ENCODE measurements at regions not wholly inside any gene's neighbourhood (a gene's known extent, or its start where the extent isn't known, plus 50 kb on each side); places are given as distances from the start of the nearest gene placed in this dataset.

GRCh38 chr10:10475812-10476211 is 541.9 kb upstream of the CELF2 start:
- Mint-ChIP-seq H3K4me3 (no peak overlapping the region), H3K9me3 (peaks cover 2% of the 10 kb centered on the region), H3K27me3 (peaks cover 12% of the 10 kb centered on the region), H3K4me1 (ENCODE audit: low read depth) (no peaks in the 10 kb centered on the region), H3K36me3 (ENCODE audit: low read depth) (no peaks in the 10 kb centered on the region), H3K27ac (no peak overlapping the region)
- CTCF ChIA-PET = no interaction called here
- DNase-seq (no peak), ATAC-seq (no peak)
- no peak for TF ChIP-seq CTCF (IDR thresholded peaks at IDR 0.05)
- intact Hi-C loops (cut with micrococcal nuclease) = no loop called here
- POLR2A ChIA-PET = no interaction called here

GRCh38 chr10:10477844-10478243 is 539.8 kb upstream of the CELF2 start:
- no peak for DNase-seq
- Mint-ChIP-seq H3K9me3 (peaks cover 2% of the 10 kb centered on the region), H3K27me3 (peaks cover 15% of the 10 kb centered on the region), H3K4me1 (ENCODE audit: low read depth) (no peaks in the 10 kb centered on the region), H3K36me3 (ENCODE audit: low read depth) (no peaks in the 10 kb centered on the region), H3K27ac (no peak overlapping the region), H3K4me3 (no peak overlapping the region)
- ChIA-PET CTCF (interaction anchor here (0.7 kb wide), 1 partner anchor 285 kb away, joined by 4 read pairs; no protein-coding TSS in a partner anchor), POLR2A (no interaction called here)
- ATAC-seq = no peak
- intact Hi-C loops (cut with micrococcal nuclease) = no loop called here
- TF ChIP-seq CTCF (IDR thresholded peaks at IDR 0.05) = no peak

GRCh38 chr10:10479465-10479864 is 538.2 kb upstream of the CELF2 start:
- Mint-ChIP-seq H3K27ac (no peak overlapping the region), H3K36me3 (ENCODE audit: low read depth) (no peaks in the 10 kb centered on the region), H3K27me3 (peaks cover 15% of the 10 kb centered on the region), H3K4me1 (ENCODE audit: low read depth) (no peaks in the 10 kb centered on the region), H3K4me3 (no peak overlapping the region), H3K9me3 (no peaks in the 10 kb centered on the region)
- ChIA-PET POLR2A (no interaction called here), CTCF (no interaction called here)
- intact Hi-C loops (cut with micrococcal nuclease) = no loop called here
- no peak for ATAC-seq
- DNase-seq = no peak
- TF ChIP-seq CTCF (IDR thresholded peaks at IDR 0.05) = no peak

- DNase-seq = no peak
- intact Hi-C loops (cut with micrococcal nuclease) = no loop called here
- ATAC-seq = no peak
- H3K36me3 Mint-ChIP-seq (ENCODE audit: low read depth) = no peaks in the 10 kb centered on the region
- TF ChIP-seq CTCF (IDR thresholded peaks at IDR 0.05) = no peak
- H3K27ac Mint-ChIP-seq = no peak overlapping the region
- H3K27me3 Mint-ChIP-seq = peaks cover 9% of the 10 kb centered on the region
- CTCF ChIA-PET = no interaction called here
- POLR2A ChIA-PET = no interaction called here
- H3K9me3 Mint-ChIP-seq = no peaks in the 10 kb centered on the region
- no peaks in the 10 kb centered on the region for H3K4me1 Mint-ChIP-seq (ENCODE audit: low read depth)
- H3K4me3 Mint-ChIP-seq = no peak overlapping the region
These were observed 535.1 kb upstream of the CELF2 start for GRCh38 chr10:10482613-10483012.

GRCh38 chr10:10489076-10489475 is 528.6 kb upstream of the CELF2 start:
- Mint-ChIP-seq H3K9me3 (no peaks in the 10 kb centered on the region), H3K4me1 (ENCODE audit: low read depth) (no peaks in the 10 kb centered on the region), H3K4me3 (no peak overlapping the region), H3K27ac (no peak overlapping the region), H3K27me3 (peaks cover 14% of the 10 kb centered on the region), H3K36me3 (ENCODE audit: low read depth) (no peaks in the 10 kb centered on the region)
- ATAC-seq = no peak
- TF ChIP-seq CTCF (IDR thresholded peaks at IDR 0.05) = no peak
- intact Hi-C loops (cut with micrococcal nuclease) = no loop called here
- no peak for DNase-seq
- POLR2A ChIA-PET = no interaction called here
- CTCF ChIA-PET = no interaction called here

Measured in activated CD8-positive, alpha-beta T cell treated with anti-CD3 and anti-CD28 coated beads for 36 hours (primary cell).